ENCODE measurements at regions not wholly inside any gene's neighbourhood (a gene's known extent, or its start where the extent isn't known, plus 50 kb on each side); places are given as distances from the start of the nearest gene placed in this dataset.

DNA sequence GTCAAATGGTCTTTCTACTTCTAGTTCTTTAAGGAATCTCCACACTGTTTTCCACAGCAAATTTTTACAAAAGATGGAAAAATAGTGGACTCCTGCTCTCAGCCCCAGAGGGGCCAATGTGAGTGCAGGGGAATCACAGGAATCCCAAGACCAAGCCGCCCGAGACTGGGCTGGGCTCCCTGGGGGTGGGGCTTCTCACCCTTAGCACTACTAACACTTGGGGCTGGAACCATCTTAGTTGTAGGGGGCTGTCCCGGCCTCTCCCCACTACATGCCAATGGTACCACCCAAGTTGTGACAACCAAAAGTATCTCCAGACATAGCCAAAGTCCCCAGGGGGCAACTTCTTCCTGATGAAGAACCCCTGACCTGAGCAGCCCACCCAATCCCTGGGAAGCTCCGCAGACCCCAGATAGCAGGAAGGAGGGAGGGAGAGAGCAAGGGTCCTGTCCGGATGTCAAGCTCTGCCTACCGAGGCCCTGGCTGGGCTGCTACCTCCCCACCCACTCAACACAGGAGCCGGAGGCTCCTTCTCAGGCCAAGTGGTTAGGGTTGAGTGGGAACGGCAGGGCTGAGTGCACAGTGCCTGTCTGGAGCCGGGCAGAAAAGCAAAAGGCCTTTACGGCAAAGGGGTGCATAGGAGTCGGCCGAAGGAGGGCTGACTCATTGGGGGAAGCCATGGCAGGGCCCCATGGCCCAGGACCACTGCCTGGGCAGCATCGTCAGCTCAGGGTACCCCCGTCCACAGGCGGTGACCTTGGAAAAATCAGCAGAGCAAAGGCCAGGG lies 122.5 kb upstream of the FGF3 start:
- TF ChIP-seq, protein P1, sequence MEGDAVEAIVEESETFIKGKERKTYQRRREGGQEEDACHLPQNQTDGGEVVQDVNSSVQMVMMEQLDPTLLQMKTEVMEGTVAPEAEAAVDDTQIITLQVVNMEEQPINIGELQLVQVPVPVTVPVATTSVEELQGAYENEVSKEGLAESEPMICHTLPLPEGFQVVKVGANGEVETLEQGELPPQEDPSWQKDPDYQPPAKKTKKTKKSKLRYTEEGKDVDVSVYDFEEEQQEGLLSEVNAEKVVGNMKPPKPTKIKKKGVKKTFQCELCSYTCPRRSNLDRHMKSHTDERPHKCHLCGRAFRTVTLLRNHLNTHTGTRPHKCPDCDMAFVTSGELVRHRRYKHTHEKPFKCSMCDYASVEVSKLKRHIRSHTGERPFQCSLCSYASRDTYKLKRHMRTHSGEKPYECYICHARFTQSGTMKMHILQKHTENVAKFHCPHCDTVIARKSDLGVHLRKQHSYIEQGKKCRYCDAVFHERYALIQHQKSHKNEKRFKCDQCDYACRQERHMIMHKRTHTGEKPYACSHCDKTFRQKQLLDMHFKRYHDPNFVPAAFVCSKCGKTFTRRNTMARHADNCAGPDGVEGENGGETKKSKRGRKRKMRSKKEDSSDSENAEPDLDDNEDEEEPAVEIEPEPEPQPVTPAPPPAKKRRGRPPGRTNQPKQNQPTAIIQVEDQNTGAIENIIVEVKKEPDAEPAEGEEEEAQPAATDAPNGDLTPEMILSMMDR (conservative IDR thresholded peaks at IDR 0.05; ENCODE audit: low read length) = no peak
- no peak for TF ChIP-seq EZH2phosphoT487 (IDR thresholded peaks at IDR 0.05; ENCODE audit: borderline replicate concordance)
